Activated CD8-positive, alpha-beta T cell treated with anti-CD3 and anti-CD28 coated beads, Interleukin-2, amount 10 ng/mL, durations not matched to agents 7 days and 5 days (primary cell): ENCODE measurements at regions not wholly inside any gene's neighbourhood (a gene's known extent, or its start where the extent isn't known, plus 50 kb on each side); places are given as distances from the start of the nearest gene placed in this dataset.
"Not testable (repeated sequence)": the region's sequence is repeated elsewhere in the genome, so short reads cannot be mapped to it uniquely, and the experiment has no call there.

Experiments
- ATAC-seq: fragments of 150-1000 bp; cut with Tn5 transposase; one replicate; pipeline ENCODE4 v1.10.0; 2021; ENCODE audit warnings: moderate library complexity
- CTCF ChIA-PET: fragments of 350-600 bp; sonication (Branson Sonifier 250); formaldehyde crosslinking; loops from one replicate; lab custom pipeline; 2021; ENCODE audit warnings: antibody characterized with exemption; lab: Charles Lee
- POLR2A ChIA-PET: fragments of 350-600 bp; sonication (Branson Sonifier 250); formaldehyde crosslinking; loops from one replicate; lab custom pipeline; 2021; ENCODE audit warnings: antibody characterized with exemption; lab: Charles Lee
- DNase-seq: peaks from one replicate; pipeline ENCODE4 v3.0.0-alpha.2; 2020
- H3K27ac Mint-ChIP-seq: one replicate; pipeline ENCODE4 v1.8.0; 2021; ENCODE audit warnings: mild to moderate bottlenecking, mixed read lengths
- H3K27me3 Mint-ChIP-seq: one replicate; pipeline ENCODE4 v1.8.0; 2021; ENCODE audit warnings: low read depth, mixed read lengths
- H3K36me3 Mint-ChIP-seq: one replicate; pipeline ENCODE4 v1.8.0; 2021; ENCODE audit warnings: low read depth, mixed read lengths
- H3K4me1 Mint-ChIP-seq: one replicate; pipeline ENCODE4 v1.8.0; 2021; ENCODE audit warnings: low read depth, mixed read lengths
- H3K4me3 Mint-ChIP-seq: one replicate; pipeline ENCODE4 v1.8.0; 2021; ENCODE audit warnings: mild to moderate bottlenecking, mixed read lengths
- H3K9me3 Mint-ChIP-seq: one replicate; pipeline ENCODE4 v1.8.0; 2022; ENCODE audit warnings: mixed read lengths; ENCODE audit not compliant: insufficient read depth

DNA sequence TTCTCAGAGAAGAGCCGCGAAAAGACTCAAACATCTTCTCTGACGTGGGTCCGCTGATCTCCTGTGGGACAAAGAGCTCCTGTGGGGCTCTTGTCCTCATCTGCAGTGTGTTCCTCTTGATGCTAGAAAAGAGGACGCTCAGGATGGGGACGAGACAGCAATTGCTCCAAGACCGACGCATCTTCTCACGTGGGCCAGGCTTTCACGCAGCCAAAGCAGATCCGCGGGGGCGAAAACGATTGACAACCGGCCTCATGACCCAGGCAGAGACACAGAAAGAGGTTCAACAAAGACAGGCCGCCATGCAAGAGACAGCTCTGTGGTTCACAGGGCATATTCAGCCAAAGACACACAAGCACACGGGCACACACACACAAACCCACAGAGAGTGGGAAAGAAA, 971.8 kb upstream of the DEFB115 start:
- CTCF ChIA-PET = no interaction called here
- no peak overlapping the region for H3K27ac Mint-ChIP-seq
- peaks cover 5% of the 10 kb centered on the region for H3K36me3 Mint-ChIP-seq
- H3K9me3 Mint-ChIP-seq = no peaks in the 10 kb centered on the region
- POLR2A ChIA-PET = no interaction called here
- H3K4me1 Mint-ChIP-seq = peaks cover 18% of the 10 kb centered on the region
- no peak for DNase-seq
- H3K27me3 Mint-ChIP-seq = no peaks in the 10 kb centered on the region
- no peak overlapping the region for H3K4me3 Mint-ChIP-seq
- no peak for ATAC-seq

DNA sequence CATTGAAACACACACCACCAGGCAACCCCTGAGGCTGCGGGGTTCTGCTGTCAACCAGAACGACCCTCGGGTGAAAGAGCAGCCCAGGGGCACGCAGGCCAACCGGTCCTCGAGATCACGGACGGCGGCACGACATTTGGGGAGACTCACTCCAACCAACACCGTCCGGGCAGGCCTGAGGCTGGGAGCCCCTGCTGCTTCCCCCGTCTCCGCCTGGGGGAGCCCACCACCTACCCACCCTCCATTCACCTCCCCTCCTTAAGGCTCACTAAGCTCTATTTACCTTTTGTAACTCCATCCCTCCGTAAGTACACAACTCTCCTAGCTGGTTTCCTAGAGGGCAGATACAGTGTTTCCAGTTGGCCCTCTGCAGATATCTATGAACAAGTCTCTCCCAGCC, 971.3 kb upstream of the DEFB115 start:
- ATAC-seq (no peak), DNase-seq (no peak)
- peaks cover 6% of the 10 kb centered on the region for H3K36me3 Mint-ChIP-seq
- no peak overlapping the region for H3K4me3 Mint-ChIP-seq
- H3K9me3 Mint-ChIP-seq = no peaks in the 10 kb centered on the region
- ChIA-PET CTCF (no interaction called here), POLR2A (no interaction called here)
- H3K4me1 Mint-ChIP-seq = peaks cover 20% of the 10 kb centered on the region
- H3K27ac Mint-ChIP-seq = no peak overlapping the region
- H3K27me3 Mint-ChIP-seq = no peaks in the 10 kb centered on the region

DNA sequence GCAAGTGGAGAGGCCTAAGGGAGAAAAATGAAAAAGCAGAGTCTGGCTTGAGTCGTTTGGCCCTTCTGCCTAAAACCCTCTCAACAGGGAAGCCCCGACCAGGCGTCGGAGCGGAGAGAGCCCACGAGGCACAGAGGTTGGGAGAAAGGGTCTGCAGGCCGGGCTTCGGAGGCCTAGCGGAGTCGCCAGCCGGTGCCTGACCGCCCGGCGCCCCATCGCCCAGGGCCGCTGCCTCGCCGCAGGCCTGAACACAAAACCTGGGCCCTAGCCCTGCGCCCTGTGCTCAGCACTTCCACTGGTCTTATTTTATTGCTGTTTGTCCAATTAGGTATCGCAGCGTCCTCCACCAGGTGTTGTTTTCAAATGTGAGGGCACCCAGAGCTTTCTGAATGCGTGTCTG, 970.0 kb upstream of the DEFB115 start:
- H3K4me3 Mint-ChIP-seq, ATAC-seq, DNase-seq, H3K27ac Mint-ChIP-seq, CTCF ChIA-PET, H3K27me3 Mint-ChIP-seq, H3K36me3 Mint-ChIP-seq, POLR2A ChIA-PET, H3K9me3 Mint-ChIP-seq: not testable (repeated sequence)
- H3K4me1 Mint-ChIP-seq = peaks cover 20% of the 10 kb centered on the region

- H3K27ac Mint-ChIP-seq = no peak overlapping the region
- peaks cover 13% of the 10 kb centered on the region for H3K4me1 Mint-ChIP-seq
- DNase-seq (no peak), ATAC-seq (no peak)
- ChIA-PET CTCF (no interaction called here), POLR2A (no interaction called here)
- no peaks in the 10 kb centered on the region for H3K9me3 Mint-ChIP-seq
- H3K27me3 Mint-ChIP-seq = no peaks in the 10 kb centered on the region
- no peak overlapping the region for H3K4me3 Mint-ChIP-seq
- H3K36me3 Mint-ChIP-seq = peaks cover 4% of the 10 kb centered on the region
Measured at GRCh38 chr20:30288346-30288745, 969.1 kb upstream of the DEFB115 start.

- CTCF ChIA-PET, ATAC-seq: not testable (repeated sequence)
Measured at GRCh38 chr20:30289049-30289448, 968.4 kb upstream of the DEFB115 start.

DNA sequence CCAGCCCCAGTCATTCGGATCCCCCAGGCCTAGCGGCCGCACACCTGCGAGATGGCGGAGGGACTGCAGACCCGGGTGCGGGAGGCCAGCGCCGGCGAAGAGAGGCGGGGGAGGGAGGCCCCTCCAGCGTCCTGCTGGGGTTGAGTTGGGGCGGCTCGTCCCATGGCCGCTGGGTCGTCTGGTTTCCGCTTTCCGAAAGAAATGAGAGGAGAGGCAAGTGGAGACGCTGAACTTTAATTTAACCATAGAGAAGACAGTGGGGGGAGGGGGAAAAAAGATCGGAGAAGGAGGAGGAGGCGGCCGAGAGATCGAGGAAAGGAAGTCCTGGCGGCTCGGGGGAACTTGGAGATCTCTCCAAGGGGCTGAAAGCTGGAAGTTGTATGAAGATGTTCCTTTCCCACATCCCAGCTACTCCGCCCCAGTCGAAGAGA, 967.7 kb upstream of the DEFB115 start:
- H3K36me3 Mint-ChIP-seq, CTCF ChIA-PET, H3K27me3 Mint-ChIP-seq, POLR2A ChIA-PET, ATAC-seq, H3K9me3 Mint-ChIP-seq: not testable (repeated sequence)
- DNase-seq = peak; percentile 25
- peaks cover 12% of the 10 kb centered on the region for H3K4me1 Mint-ChIP-seq
- H3K27ac Mint-ChIP-seq = peak overlapping the region; percentile 84
- H3K4me3 Mint-ChIP-seq = peak overlapping the region; percentile 76

More at GRCh38 chr20:30289049-30289448, 968.4 kb upstream of the DEFB115 start:
- Mint-ChIP-seq H3K4me3 (peak overlapping the region; percentile 76), H3K4me1 (peaks cover 12% of the 10 kb centered on the region), H3K27ac (peak overlapping the region; percentile 84)
- H3K9me3 Mint-ChIP-seq, H3K36me3 Mint-ChIP-seq, H3K27me3 Mint-ChIP-seq: not testable (repeated sequence)
- POLR2A ChIA-PET = interaction anchor here (0.6 kb wide), 1 partner anchor 1408 kb away, joined by 3 read pairs; no protein-coding TSS in a partner anchor
- DNase-seq = peak; percentile 26

DNA sequence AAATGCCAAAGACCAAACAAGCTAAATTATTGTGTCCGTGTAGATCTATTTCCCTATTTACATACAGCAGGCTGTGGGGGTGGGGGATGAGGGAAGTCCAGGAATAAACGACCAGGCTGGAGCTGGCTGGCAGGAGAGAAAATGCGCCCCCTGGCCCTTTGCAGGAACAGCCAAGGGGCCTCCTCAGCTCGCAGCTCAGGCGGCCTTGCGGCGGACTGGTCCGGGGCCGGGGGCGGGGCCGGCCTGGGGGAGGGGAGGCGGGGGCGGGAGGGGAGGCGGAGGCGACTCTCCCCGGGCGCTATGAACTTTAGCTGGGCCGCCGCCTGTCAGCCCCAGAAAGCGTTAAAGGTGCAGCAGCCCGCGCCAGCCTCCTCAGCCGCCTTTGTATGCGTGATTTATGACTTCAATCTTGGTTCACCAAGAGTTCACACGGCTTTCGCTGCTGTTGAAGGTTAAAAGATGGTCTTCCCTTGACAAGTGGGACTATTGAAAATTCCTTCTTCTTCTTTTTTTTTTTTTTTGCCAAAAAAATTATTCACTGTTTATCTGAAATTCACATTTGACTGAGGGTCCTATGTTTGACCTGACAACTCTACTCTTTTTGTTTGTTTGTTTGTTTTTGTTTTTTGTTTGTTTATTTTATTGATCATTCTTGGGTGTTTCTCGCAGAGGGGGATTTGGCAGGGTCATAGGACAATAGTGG, 967.0 kb upstream of the DEFB115 start:
- peak overlapping the region; percentile 76 for H3K4me3 Mint-ChIP-seq
- ATAC-seq (peak; percentile 44), DNase-seq (peak; percentile 40)
- H3K27me3 Mint-ChIP-seq, H3K36me3 Mint-ChIP-seq, H3K9me3 Mint-ChIP-seq, CTCF ChIA-PET, POLR2A ChIA-PET: not testable (repeated sequence)
- H3K27ac Mint-ChIP-seq = peak overlapping the region; percentile 84
- peaks cover 12% of the 10 kb centered on the region for H3K4me1 Mint-ChIP-seq

DNA sequence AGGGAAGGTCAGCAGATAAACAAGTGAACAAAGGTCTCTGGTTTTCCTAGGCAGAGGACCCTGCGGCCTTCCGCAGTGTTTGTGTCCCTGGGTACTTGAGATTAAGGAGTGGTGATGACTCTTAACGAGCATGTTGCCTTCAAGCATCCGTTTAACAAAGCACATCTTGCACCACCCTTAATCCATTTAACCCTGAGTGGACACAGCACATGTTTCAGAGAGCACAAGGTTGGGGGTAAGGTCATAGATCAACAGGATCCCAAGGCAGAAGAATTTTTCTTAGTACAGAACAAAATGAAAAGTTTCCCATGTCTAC, 966.4 kb upstream of the DEFB115 start:
- POLR2A ChIA-PET, H3K27ac Mint-ChIP-seq: not testable (repeated sequence)

GRCh38 chr20:30291686-30292085, 965.8 kb upstream of the DEFB115 start:
- peaks cover 12% of the 10 kb centered on the region for H3K4me1 Mint-ChIP-seq
- DNase-seq, CTCF ChIA-PET, POLR2A ChIA-PET, ATAC-seq, H3K4me3 Mint-ChIP-seq, H3K27ac Mint-ChIP-seq, H3K27me3 Mint-ChIP-seq, H3K9me3 Mint-ChIP-seq, H3K36me3 Mint-ChIP-seq: not testable (repeated sequence)

More for the DNA sequence above, 966.4 kb upstream of the DEFB115 start:
- DNase-seq, ATAC-seq, H3K9me3 Mint-ChIP-seq, H3K36me3 Mint-ChIP-seq, H3K27me3 Mint-ChIP-seq, CTCF ChIA-PET: not testable (repeated sequence)
- Mint-ChIP-seq H3K4me1 (peaks cover 12% of the 10 kb centered on the region), H3K4me3 (peak overlapping the region; percentile 17)

DNA sequence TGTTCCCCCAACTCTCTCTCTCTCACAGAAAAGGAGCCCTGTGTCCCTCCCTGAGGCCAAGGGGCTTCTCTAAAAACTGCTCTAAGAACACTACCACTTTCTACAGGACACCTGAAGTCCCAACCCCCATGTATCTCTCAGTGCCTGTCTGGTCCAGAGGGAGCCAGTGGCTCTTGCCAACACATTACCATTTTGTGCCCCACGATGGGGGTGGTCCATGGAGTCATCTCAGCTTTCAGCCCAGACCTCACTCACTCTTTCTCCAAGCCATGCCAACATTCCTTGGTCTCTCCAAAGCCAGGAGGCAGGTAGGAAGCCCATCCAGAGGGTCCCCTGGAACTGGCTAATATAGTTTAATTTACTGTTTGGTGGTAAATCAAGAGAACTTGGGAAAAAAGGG, 962.1 kb upstream of the DEFB115 start:
- H3K27me3 Mint-ChIP-seq, CTCF ChIA-PET, H3K4me3 Mint-ChIP-seq, H3K9me3 Mint-ChIP-seq, H3K36me3 Mint-ChIP-seq, H3K4me1 Mint-ChIP-seq, H3K27ac Mint-ChIP-seq, DNase-seq, POLR2A ChIA-PET, ATAC-seq: not testable (repeated sequence)

- H3K9me3 Mint-ChIP-seq, H3K27ac Mint-ChIP-seq, H3K36me3 Mint-ChIP-seq, H3K4me3 Mint-ChIP-seq, CTCF ChIA-PET, DNase-seq, ATAC-seq, POLR2A ChIA-PET, H3K27me3 Mint-ChIP-seq, H3K4me1 Mint-ChIP-seq: not testable (repeated sequence)
Measured at GRCh38 chr20:30295967-30296366, 961.5 kb upstream of the DEFB115 start.

GRCh38 chr20:30297878-30298595, 959.4 kb upstream of the DEFB115 start:
- H3K4me1 Mint-ChIP-seq = peaks cover 14% of the 10 kb centered on the region
- CTCF ChIA-PET, H3K27ac Mint-ChIP-seq, ATAC-seq, H3K36me3 Mint-ChIP-seq, POLR2A ChIA-PET, H3K9me3 Mint-ChIP-seq, H3K4me3 Mint-ChIP-seq, H3K27me3 Mint-ChIP-seq, DNase-seq: not testable (repeated sequence)
